ENCODE measurements at regions not wholly inside any gene's neighbourhood (a gene's known extent, or its start where the extent isn't known, plus 50 kb on each side); places are given as distances from the start of the nearest gene placed in this dataset.

DNA sequence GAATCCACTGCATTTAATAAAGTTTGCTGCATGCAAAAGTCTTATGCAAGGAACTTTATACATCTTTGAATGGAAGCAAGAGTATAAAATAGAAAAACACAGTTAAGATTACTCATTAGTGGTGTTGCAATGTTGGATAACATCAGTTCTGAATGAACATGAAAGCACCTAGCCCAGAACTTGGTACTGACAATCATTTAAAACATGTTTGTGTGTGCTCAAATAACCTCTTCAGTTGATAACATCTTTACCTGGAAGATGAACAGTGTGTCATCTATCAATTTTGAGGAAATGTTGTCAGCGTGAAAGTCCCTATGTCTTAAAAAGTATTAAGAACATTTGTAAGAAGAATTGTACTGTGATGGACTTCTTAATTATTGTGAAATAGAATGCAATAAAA lies 370.4 kb upstream of the GRAMD2B start:
- H3K9me3 ChIP-seq, result no peaks in the 10 kb centered on the region
- intact Hi-C loops (cut with DNase I; ENCODE audit: low total_unique reads), result no loop called here
- H3K4me3 ChIP-seq, result no peak overlapping the region
- no peaks in the 10 kb centered on the region for H3K36me3 ChIP-seq
- DNase-seq (no peak), ATAC-seq (no peak)
- in situ Hi-C loops (cut with MboI; ENCODE audit: low sequenced_read_pairs in 4 of 4), result no loop called here
- no peaks in the 10 kb centered on the region for H3K27me3 ChIP-seq
- no peak overlapping the region for H3K27ac ChIP-seq
- no peaks in the 10 kb centered on the region for H3K4me1 ChIP-seq
- TF ChIP-seq, protein P1, sequence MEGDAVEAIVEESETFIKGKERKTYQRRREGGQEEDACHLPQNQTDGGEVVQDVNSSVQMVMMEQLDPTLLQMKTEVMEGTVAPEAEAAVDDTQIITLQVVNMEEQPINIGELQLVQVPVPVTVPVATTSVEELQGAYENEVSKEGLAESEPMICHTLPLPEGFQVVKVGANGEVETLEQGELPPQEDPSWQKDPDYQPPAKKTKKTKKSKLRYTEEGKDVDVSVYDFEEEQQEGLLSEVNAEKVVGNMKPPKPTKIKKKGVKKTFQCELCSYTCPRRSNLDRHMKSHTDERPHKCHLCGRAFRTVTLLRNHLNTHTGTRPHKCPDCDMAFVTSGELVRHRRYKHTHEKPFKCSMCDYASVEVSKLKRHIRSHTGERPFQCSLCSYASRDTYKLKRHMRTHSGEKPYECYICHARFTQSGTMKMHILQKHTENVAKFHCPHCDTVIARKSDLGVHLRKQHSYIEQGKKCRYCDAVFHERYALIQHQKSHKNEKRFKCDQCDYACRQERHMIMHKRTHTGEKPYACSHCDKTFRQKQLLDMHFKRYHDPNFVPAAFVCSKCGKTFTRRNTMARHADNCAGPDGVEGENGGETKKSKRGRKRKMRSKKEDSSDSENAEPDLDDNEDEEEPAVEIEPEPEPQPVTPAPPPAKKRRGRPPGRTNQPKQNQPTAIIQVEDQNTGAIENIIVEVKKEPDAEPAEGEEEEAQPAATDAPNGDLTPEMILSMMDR (IDR thresholded peaks at IDR 0.05 in 4 of 5, conservative IDR thresholded peaks at IDR 0.05 in 1 of 5), result no peak
- TF ChIP-seq POLR2A (IDR thresholded peaks at IDR 0.05), result no peak

DNA sequence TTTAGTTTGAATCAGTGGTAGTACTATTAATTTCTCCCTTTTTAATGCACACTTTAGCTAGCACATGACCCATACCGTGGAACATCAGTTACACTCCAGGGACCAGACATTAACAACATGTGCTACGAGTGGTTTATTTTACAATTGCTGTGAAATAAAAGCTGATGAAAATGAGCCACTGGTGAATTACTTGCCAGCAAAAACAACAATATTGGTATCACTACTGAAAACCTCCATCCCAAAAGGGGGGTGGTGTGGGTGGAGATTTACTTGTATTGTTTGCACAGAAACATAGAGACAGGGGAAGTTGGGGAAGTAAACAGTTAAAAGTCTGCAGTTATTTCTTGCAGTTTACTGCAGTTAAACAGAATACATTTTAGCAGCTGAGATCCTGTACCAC lies 369.6 kb upstream of the GRAMD2B start:
- H3K36me3 ChIP-seq, result no peaks in the 10 kb centered on the region
- H3K9me3 ChIP-seq, result no peaks in the 10 kb centered on the region
- intact Hi-C loops (cut with DNase I; ENCODE audit: low total_unique reads) (no loop called here), in situ Hi-C loops (cut with MboI; ENCODE audit: low sequenced_read_pairs in 4 of 4) (no loop called here)
- H3K27ac ChIP-seq, result no peak overlapping the region
- H3K4me3 ChIP-seq, result no peak overlapping the region
- no peak for ATAC-seq
- TF ChIP-seq, protein P1 (IDR thresholded peaks at IDR 0.05 in 4 of 5, conservative IDR thresholded peaks at IDR 0.05 in 1 of 5), result no peak
- TF ChIP-seq POLR2A (IDR thresholded peaks at IDR 0.05), result no peak
- no peaks in the 10 kb centered on the region for H3K27me3 ChIP-seq
- H3K4me1 ChIP-seq, result no peaks in the 10 kb centered on the region
- no peak for DNase-seq

DNA sequence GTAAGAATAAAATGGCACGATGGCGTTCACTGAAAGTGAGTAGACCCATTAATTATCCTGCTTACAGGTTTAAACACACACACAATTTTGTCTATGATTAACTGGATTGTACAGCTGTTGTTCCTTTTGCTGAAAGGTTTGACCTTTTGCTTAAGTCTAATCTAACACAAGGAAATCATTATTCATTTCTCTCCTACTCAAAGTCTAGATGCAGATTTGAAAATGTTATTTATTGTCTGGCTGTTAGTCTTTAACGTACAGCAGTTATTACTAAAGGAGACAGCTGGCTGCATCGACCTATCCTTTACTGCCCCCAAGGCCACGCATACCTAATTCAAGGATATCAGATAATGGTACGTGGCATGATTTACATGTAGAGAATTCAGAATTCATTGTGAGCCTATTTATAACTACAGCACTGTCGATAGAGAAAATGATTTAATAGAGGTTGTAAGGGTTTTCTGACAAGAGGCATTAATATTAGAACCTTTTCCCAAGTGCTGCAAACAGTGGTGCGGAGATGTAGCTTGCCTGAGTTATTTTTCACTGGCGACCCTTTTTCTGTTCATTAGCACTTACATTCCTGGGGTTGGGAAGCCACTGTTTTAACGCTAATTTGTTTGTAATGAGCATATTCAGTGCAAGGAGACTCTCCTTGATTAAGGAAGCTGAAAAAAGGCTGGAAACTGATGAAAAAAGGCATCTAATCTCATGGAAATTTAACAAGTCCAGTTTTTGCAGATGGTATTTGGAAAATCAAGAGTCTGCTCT lies 368.4 kb upstream of the GRAMD2B start:
- in situ Hi-C loops (cut with MboI; ENCODE audit: low sequenced_read_pairs in 4 of 4) (no loop called here), intact Hi-C loops (cut with DNase I; ENCODE audit: low total_unique reads) (no loop called here)
- ATAC-seq (no peak), DNase-seq (no peak)
- no peak overlapping the region for H3K27ac ChIP-seq
- H3K4me1 ChIP-seq, result no peaks in the 10 kb centered on the region
- no peak for TF ChIP-seq POLR2A (IDR thresholded peaks at IDR 0.05)
- TF ChIP-seq, protein P1 (IDR thresholded peaks at IDR 0.05 in 4 of 5, conservative IDR thresholded peaks at IDR 0.05 in 1 of 5), result no peak
- H3K4me3 ChIP-seq, result no peak overlapping the region
- H3K36me3 ChIP-seq, result no peaks in the 10 kb centered on the region
- no peaks in the 10 kb centered on the region for H3K27me3 ChIP-seq
- H3K9me3 ChIP-seq, result no peaks in the 10 kb centered on the region

DNA sequence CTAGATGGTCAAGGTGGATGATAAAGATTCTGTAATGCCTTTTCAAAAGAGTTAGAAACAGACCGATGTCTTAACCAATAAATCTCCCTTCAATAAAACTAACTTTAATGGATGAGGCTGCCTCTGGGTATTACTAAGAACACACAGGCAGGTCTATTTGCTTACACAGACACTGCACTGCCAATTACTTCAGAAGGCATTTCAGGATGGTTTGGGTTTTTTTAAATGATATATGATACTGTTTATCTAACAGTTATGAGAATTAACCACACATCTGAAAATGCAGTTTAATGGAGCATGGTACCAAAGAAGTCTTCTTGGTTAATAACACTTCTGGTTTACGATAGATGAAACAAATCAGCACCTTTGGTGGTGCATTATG lies 367.9 kb upstream of the GRAMD2B start:
- no peaks in the 10 kb centered on the region for H3K4me1 ChIP-seq
- H3K27me3 ChIP-seq, result no peaks in the 10 kb centered on the region
- DNase-seq (no peak), ATAC-seq (no peak)
- no peak overlapping the region for H3K27ac ChIP-seq
- TF ChIP-seq, protein P1 (IDR thresholded peaks at IDR 0.05 in 4 of 5, conservative IDR thresholded peaks at IDR 0.05 in 1 of 5), result no peak
- no peak for TF ChIP-seq POLR2A (IDR thresholded peaks at IDR 0.05)
- in situ Hi-C loops (cut with MboI; ENCODE audit: low sequenced_read_pairs in 4 of 4), result no loop called here
- H3K9me3 ChIP-seq, result no peaks in the 10 kb centered on the region
- H3K36me3 ChIP-seq, result no peaks in the 10 kb centered on the region
- H3K4me3 ChIP-seq, result no peak overlapping the region
- intact Hi-C loops (cut with DNase I; ENCODE audit: low total_unique reads), result no loop called here

DNA sequence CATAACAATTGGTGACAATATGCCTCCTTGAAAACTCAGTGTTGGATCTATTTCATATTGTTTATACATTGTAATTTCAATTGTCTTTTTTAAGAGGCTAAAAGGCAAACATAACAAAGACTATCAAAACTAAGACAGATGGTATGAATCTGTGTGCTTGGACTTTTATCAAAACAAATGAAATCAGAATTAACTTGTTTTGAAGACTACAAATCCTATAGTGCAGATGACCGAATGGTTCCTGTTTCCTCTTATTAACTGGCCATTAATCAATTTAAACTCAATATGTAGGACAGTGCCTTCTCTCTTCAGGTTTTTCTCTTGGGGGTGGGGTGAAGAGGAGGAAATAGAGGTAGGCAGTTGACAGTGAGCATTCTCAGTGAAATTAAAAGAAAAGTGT lies 366.9 kb upstream of the GRAMD2B start:
- no peak for ATAC-seq
- no peaks in the 10 kb centered on the region for H3K27me3 ChIP-seq
- no peaks in the 10 kb centered on the region for H3K4me1 ChIP-seq
- in situ Hi-C loops (cut with MboI; ENCODE audit: low sequenced_read_pairs in 4 of 4), result no loop called here
- intact Hi-C loops (cut with DNase I; ENCODE audit: low total_unique reads), result no loop called here
- H3K4me3 ChIP-seq, result no peak overlapping the region
- no peaks in the 10 kb centered on the region for H3K36me3 ChIP-seq
- no peak overlapping the region for H3K27ac ChIP-seq
- no peak for TF ChIP-seq POLR2A (IDR thresholded peaks at IDR 0.05)
- TF ChIP-seq, protein P1 (IDR thresholded peaks at IDR 0.05 in 4 of 5, conservative IDR thresholded peaks at IDR 0.05 in 1 of 5), result no peak
- no peaks in the 10 kb centered on the region for H3K9me3 ChIP-seq
- no peak for DNase-seq

Measured in gastrocnemius medialis (tissue), 4 donors.